ENCODE measurements at regions not wholly inside any gene's neighbourhood (a gene's known extent, or its start where the extent isn't known, plus 50 kb on each side); places are given as distances from the start of the nearest gene placed in this dataset.

DNA sequence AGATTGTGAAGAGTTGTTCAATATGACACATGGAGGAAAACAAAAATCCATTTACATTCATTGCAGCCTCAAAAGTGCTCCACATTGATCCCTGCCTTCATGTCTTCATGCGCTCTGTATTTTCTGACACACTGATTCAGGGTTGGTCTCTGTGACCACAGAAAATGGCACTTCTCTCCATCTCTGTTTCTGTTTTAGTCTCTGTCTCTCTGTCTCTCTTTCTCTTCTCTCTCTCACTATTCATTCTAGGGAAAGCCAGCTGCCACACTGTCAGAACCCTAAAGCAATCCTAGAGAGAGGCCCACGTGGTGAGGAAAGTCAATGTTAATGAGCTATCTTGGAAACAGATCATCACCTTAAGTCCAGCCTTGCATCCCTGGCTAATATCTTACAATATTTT lies 2238.4 kb downstream of the PCDH7 start:
- no peak for DNase-seq

DNA sequence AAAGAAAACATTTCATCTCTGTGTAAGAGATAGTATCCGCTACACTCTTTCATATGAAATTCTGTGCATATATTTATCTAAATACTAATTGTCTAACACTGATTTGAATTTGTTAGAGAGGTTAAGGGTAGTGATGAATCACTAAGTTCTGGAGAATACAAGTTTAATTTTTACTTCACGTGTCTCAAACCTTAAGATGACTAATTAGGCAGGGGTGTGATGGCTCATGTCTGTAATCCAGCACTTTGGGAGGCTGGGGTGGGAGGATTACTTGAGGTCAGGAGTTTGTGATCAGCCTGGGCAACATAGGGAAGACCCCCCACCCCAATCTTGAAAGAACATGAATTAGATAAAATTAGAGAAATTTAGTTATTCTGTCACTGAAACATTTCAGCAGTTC lies 2241.9 kb downstream of the PCDH7 start:
- DNase-seq, result no peak

DNA sequence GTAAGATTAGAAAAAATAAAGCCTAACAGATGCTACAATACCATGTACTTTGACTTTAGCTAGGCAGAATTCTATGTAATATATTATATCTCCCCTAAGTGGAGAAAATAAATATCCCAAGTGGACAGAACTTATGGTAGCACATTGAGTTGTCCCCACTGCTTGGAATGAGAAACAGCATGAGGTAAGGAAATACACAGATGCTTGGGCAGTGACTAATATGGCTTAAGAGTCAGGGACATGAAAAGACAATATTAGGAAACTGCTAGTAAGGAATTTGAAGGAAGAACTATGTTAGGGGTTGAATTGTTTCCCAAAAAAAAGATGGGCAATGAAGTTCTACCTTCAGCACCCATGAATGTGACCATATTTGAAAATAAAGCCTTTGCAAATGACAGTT lies 2265.1 kb downstream of the PCDH7 start:
- no peak for DNase-seq

DNA sequence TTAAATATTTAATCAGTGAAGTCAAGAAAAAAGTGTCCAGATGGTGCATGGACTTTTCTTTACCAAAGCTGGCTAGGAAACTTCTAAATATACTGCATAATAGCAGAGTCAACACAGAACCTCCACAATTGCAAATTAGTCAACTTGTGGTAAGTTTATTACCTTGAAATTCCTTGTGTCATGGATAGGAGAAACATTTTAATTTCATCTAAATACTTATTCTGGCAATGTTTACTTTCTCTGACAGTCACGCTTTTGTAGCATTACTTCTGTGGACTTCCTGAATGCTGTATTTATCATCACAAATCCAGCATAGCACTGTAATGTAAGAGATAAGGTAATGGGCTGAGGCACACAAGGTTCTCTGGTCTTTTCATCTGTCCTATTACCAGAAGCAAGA lies 2266.1 kb downstream of the PCDH7 start:
- DNase-seq, result no peak

DNA sequence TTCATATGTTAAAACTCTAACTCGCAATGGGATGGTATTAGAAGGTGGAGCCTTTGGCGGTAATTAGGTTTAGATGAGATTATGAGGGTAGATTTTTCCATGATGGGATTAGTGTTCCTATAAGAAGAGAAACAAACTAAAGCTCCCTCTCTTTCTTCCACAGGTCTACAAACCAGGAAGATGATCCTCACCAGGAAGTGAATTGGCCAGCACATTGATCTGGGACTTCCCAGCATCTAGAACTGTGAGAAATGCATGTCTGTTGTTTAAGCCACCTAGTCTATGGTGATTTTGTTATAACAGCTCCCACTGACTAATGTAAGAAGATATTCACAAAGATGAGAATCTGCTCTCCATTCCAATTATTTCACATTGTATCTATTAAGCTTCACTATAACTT lies 2266.9 kb downstream of the PCDH7 start:
- no peak for DNase-seq

DNA sequence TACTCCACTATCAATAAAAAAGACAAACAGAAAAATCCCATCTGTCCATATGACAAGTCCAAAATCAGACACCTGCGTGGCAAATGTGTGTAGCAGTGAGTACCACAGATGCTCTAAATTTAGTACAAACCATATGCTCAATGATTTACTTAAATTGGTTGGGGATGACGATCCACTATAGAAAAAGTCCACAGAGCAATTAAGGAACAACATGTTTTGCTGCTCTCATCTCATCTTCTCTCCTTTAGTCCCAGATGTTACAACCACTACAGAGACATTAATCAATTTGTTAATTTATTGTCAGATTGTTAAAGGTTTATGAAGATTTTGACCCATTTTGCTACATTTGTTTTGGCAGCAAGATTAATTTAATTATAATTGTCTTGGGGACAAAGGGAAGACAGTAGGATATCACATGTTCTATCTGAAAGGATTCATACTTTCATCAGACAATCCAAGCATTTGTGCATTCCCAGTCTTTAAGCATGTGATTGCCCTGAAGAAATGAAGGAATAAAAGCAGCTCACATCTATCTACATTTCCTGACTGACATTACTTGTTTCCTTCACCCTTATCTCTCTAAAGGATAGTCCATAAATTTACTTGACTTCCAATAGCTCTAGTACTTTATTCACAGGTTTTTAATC lies 2268.1 kb downstream of the PCDH7 start:
- DNase-seq, result no peak

DNA sequence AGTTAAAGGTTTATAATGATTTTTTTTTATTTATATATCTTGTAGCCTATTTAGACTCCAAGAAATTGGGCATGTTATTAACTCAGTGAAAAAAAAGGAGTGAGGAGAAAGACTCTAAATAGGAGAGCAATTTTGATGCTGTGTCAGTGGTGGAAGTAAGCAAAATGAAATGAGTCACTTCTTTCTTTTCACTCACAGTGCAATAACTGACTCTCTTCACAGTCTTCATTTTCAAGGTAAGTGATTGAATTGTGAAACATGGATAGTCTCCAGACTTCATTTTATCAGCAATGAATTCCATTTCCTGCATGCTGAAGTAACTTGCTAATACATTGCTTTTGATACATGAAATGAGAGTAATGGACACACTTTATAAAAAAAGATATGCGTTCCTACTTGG lies 2271.5 kb downstream of the PCDH7 start:
- no peak for DNase-seq

DNA sequence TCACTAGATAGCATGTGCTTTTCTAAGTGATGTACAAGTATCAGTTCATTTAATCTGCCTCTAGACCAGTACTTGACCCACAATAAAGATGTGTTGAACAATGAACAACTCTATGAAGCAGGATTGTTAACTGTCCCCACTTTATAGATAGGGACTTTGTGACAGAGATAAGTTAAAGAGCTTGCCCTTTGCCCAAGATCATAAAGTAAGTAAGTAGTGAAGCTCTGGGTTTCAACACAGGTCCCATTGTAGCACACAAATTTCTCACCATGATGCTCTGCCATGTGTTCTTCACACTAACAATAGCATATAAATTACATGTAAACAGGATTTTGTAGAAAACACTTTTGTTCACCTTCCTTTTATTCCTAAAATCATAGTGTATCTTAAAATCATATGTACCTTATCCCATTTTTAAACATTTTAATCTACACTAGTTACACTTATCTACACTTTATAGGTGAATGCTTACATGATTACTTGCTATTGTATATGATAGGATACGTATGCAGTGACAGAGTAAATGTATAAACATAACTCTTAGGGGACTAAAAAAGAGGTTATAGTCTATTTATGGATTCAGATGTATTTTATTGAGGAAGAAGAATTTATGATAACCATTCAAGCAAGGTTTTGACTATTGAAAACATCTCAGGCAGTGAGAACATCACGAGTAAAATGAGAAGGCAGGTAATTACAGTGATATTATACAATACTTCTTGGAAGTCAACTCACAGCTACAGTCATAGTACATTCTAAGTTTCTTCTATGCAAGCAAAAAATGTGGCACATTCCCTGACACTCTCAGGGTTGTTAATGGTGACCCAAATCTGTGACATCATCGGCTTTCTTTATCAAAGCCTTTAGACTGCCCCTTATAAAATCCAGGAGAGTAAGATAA lies 2275.1 kb downstream of the PCDH7 start:
- no peak for DNase-seq

DNA sequence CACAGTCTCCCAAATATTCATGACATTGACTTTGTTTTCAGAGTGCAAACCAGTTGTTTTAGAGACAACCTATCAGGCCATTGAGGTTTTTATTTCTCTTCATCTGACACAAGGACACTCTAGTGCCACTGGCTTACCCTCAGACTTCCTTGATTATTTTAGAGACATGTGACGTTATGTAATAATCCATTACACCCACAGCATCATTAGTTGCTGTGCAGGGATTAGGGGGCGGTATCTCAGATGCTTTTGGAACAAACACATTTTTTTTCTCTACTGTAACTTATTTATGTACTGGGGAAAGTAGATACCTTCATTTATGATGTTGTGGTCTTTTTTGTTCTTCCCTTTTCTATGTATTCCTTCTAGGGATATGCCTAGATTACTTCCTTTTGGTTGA lies 2293.1 kb downstream of the PCDH7 start:
- DNase-seq, result no peak

DNA sequence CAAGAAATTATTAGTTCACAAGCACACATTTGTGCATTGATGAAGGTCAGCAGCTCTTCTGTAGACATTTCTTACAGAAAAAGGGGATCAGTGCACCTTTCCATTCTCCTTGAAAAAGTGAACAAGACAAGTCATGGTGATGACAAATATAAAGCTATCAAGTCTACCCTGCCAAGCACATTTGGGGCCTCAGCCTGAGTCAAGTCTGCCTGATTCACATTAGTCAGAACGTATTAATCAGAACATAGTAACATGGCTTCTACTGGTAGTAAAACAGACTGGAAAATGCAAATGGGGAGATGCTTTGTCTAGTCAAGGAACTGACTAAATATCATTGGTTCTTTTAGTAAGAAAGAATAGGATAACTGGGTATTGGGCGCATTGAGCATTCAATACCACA lies 2305.1 kb downstream of the PCDH7 start:
- DNase-seq, result no peak

DNA sequence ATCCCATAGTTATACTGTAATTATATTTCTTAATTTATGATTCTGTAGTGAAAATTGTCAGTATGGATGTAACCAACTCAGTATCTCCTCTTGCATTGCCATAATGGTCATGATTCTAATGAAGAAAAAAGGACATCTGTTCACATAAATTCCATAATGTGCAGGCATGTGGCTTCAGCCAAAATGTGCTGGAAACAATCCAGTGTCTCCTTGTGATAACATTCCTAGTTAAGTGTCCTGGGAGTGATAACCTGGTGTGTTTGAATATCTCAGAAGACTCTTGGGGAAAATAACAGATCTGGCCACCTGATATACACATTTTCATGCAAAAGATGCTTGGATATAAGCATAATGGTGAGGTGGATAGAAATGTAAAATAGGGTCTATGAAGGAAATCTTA lies 2309.8 kb downstream of the PCDH7 start:
- no peak for DNase-seq

DNA sequence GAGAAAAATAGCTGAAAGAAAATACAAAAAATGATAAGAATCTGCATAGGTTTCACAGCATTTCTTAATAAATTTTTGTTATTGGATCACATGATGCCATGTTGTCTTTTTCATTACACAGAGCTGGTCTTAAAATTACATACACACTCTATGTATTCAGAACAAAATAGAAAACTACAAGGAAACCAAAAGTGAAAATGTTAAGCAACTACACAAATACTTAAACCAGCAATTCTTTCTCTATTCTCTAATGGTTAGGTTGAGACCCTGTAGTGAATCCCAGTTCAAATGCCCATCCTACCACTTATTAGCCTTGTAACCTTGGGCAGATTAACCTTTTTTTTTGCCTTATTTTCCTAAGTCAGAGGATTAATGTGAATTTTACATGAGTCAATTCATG lies 2311.2 kb downstream of the PCDH7 start:
- no peak for DNase-seq

DNA sequence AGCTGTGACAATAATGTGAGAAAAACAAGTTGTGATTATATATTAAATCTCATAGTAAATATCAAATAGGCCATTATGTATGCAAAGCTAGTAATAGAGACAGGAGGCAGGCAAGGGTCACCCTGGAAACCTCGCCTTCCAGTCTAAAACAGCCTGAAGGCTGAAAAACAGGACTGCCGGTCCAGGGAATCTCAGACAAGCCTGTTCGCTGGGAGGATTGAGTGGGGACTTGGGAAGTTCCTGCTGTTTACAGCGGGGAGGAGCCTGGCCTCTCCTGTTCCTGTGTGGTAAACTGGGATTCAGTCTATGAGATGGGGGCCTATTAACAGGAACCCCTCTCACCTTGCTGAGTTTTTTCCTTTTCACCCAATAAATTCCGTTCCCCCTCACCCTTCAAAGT lies 2317.3 kb downstream of the PCDH7 start:
- DNase-seq, result no peak

DNA sequence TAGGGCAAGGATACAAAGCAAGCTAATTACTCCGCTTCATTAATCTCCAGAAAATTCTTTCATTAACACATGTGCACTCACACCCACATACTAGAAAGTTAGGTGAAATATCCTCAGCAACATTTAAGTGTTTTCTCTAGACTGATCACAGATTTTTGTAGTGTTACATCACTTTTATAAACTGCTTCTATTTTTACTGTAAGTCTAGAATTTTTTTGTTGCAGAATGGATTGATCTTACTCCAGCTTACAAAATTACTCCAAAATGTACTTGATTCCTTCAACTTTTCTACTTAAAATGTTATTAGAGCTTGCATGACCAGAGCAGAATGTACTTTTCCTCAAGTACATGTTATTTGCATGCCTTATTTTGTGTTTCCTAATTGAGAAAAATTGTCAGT lies 2325.2 kb downstream of the PCDH7 start:
- DNase-seq, result no peak

DNA sequence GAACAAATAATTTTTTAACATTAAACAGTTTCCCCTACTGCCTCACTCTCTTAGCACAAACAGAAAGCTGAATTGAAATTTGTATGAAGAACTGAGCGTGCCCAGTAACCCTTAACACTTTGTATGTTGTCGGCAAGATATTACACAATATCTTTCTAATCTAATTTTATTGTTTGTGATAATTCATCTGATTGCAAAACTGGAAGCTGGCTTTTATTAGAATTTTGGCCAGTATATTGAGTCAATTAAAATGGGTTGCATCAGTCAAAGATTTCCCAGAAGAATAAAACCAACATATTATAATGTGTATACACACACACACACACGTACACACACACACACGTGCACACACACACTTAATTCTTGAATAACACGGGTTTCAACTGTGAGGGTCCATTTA lies 2332.1 kb downstream of the PCDH7 start:
- DNase-seq, result no peak

DNA sequence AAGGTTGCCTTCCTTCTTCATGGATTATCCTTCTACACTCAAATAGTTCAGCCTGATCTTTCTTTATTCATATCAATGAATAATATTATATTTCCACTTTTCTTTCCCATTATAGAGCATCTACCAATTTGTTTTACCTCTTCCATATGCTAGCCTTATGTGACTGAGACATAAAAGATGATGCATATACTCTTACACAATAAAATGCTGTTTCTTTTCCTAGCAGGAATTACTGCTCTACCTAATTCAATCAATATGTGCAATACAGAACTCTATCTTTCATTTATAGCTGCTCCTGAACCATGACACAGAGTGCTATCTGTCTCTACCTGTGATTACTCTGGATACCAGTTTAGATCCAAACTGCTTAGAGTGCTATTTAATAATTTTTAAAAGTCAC lies 2334.0 kb downstream of the PCDH7 start:
- no peak for DNase-seq

DNA sequence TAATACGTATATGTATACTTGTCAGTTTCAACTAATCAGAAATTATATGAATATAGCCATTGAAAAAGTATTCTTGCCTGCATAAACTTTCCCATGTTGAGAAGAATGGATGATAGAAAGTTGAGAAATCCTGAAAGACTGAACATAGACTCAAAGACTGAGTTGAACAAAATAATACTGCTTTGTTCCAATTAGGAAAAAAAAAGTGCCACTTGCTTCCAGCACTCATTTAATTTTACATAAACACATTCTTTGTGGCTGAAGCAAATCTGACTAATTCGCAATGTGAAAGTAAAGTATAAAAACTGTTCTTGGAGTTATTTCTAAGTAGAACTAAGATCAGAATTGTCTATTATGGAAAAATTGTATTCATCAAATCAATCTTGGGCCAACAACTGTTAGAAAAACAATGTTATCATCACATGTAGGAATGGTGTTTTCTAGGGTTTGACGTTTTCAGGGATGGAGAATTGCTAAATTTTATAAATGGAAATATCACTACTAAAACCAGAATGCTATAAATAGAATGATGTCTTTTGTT lies 2334.6 kb downstream of the PCDH7 start:
- no peak for DNase-seq

DNA sequence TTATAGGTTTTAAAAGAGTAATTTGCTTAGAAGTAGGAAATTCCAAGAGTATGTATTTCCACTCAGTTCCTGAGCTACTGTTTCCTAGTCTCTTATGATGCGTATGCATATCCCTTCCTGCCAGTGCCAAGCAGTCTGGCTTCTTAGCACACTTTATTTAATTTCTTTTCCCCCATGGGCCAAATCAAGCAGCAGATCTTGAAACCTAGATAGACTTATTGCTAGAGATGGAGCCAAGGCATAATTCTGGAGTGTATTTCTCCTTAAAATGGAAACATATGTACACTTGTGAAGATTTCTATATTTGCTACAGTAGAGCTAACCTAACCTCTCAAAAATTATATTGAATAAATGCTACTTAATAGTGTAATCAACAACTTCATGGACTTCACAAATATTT lies 2337.6 kb downstream of the PCDH7 start:
- no peak for DNase-seq

DNA sequence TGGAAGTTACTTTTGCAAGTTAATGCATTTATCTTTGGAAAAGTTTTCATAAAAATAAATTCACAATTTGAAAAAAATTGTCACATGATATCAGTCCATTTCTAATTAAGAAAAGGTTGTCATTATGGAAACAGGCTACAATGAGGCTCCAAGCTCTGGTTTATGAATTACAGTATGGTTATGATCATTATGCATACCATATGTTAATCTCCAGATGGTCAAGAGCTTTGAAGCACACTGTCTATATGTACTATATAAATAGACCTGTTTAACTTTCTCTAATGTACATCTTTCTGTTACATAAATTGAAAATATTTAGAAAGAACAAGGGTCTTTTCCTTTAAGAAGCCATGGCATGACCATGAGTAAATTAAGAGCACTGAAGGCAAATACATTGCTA lies 2338.8 kb downstream of the PCDH7 start:
- DNase-seq, result no peak

DNA sequence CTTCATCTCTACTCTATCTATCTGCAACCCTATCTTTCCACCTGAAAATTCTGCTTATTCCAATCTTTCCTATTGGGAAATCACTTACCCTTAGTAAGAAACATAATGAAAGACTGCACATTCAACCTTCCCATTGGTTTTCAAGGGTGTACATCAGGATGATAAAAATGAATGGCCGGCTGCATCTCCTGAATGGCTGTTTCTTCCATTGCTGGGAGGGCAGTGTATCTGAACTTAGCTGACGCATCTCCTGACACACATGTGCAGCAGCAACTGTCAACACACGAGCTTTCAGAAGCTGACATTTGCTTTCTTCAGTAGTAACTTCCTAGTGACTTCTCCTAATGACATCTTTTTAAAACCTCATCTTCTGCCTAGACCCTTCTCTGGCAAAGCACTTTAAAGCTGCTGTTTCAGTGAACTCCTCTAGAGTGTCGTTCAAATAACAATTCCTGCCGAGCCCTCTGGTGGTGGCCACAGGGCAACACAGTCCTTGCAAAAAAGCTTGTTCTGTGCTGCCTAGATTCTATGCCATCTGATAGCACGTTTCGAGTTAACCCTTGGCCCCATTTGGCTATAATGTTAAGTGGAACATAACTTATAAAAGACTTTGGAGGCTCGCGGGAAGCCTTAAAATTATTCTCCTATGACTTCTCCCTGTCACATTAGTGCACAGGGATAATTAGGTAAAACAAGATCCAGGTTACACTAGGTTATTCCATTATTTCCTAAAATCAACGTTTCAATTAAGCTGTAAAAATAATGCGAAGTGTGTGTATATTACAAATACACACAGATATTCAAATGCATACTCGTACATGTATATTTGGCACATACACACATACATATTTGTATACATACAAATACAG lies 2340.7 kb downstream of the PCDH7 start:
- peak; percentile 38 for DNase-seq

DNA sequence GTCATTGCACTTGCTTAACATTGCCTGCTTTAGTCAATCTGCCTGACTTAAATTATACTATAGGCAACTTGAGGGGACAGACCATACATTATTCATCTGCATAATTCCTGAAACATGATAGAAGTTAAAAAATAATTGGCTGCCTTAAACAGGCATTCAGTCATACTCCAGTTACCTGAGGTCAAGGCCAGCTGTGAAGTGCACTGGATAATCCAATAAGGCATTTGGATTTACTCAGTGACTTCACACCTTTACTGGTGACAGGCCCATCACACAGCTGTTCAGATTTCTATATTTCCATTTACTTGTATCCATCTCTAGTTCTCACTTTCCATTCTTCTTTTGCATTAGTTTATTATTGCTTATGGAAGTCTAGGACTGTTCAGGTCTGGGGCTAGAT lies 2341.6 kb downstream of the PCDH7 start:
- no peak for DNase-seq

DNA sequence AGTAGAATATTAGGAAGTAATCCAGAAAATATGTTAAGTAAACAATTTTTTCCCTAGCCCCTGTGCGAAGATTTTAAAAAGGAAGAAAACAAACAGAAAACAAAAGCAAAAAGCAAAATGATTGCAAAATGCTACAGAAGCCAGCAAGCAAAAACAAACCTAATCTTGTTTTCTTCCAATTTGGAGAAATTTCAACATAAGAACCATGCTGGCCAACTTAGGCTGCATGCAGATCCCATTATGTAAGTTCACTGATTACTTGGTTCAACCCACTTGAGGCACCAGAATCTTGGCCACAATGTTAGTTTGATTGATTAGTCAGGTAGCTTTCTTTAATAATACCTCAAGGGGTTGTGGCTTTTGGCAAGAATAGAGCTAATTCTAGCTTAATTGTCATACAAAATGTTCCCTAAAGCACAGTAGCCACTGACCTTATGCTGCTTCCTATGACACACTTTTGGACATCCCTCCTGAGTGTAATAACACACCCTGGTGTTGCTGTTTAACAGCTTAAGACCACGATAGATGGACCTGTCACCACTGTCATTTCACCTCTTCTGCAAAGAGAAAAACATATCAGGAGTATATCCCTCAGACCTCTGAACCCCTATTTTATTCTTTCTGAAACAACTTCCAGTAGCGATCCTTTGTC lies 2342.1 kb downstream of the PCDH7 start:
- DNase-seq, result no peak

DNA sequence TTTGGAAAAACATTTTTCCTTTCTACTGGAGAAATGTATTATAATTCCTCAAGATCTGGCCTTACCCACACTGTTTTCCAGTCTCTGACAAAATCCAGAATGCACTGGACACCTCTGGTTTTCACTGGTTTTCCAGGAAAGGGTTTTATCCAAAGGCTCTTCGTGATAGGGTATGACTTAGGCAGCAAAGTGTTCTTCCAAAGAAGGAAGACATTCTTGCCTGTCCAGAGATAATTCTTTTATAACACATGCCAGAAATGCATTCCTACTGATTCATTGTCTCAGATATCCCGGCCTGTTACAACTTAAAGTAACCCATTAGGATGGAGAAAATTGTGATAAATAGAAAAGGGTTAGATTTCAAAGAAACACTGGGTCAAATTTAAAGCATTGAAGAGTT lies 2343.1 kb downstream of the PCDH7 start:
- DNase-seq, result no peak
